B cell (primary cell): ENCODE measurements at regions not wholly inside any gene's neighbourhood (a gene's known extent, or its start where the extent isn't known, plus 50 kb on each side); places are given as distances from the start of the nearest gene placed in this dataset.

Source experiments
- ATAC-seq: fragments of 200-7000 bp; cut with Tn5 transposase; one replicate; pipeline ENCODE4 v1.10.0; 2021; ENCODE audit warnings: low read depth, mild to moderate bottlenecking, moderate number of reproducible peaks, moderate library complexity
- CTCF ChIA-PET: fragments of 350-600 bp; sonication (Branson Sonifier 250); formaldehyde crosslinking; loops from one replicate; lab custom pipeline; 2021; ENCODE audit warnings: antibody characterized with exemption, inconsistent platforms; lab: Charles Lee
- POLR2A ChIA-PET: fragments of 350-600 bp; sonication (Branson Sonifier 250); formaldehyde crosslinking; loops from one replicate; lab custom pipeline; 2021; ENCODE audit warnings: antibody characterized with exemption; lab: Charles Lee
- DNase-seq: peaks from one replicate; pipeline ENCODE4 v3.0.0; 2013
- H2AFZ ChIP-seq: 2 replicates; pipeline ENCODE4 v1.6.1; 2012; ENCODE audit warnings: mild to moderate bottlenecking, low read depth, low read length; ENCODE audit not compliant: insufficient read depth, poor library complexity, severe bottlenecking
- H3K27ac ChIP-seq, 2 donors: 1 replicate in 1 of 2; 2 replicates in 1 of 2; pipeline ENCODE4 v1.5.1; 2012 to 2013; ENCODE audit warnings: low read length in 2 of 2, mild to moderate bottlenecking in 2 of 2, moderate library complexity in 1 of 2
- H3K27me3 ChIP-seq, 4 experiments: fragments of 200-600 bp in 1 of 4; sonication (generic) in 1 of 4; replicated peaks in 1 of 4; 1 replicate in 2 of 4; 2 replicates in 2 of 4; pipeline versions ENCODE4 v1.6.1 to v1.7.0; 2013 to 2016; ENCODE audit warnings: low read length in 3 of 4, mild to moderate bottlenecking in 2 of 4, mixed read lengths in 1 of 4, moderate library complexity in 1 of 4; ENCODE audit not compliant: insufficient read depth in 4 of 4, control insufficient read depth in 3 of 4; ENCODE audit errors: control extremely low read depth in 1 of 4
- H3K36me3 ChIP-seq, 2 experiments: replicated peaks in 1 of 2; 1 replicate in 1 of 2; 2 replicates in 1 of 2; pipeline versions ENCODE4 v1.6.1 to v1.7.1; 2013; ENCODE audit warnings: low read length in 1 of 2; ENCODE audit not compliant: insufficient read depth in 2 of 2, control insufficient read depth in 1 of 2; ENCODE audit errors: control extremely low read depth in 1 of 2, extremely low read depth in 1 of 2
- H3K4me1 ChIP-seq, 2 donors: fragments of 200-600 bp in 1 of 2; sonication (generic) in 1 of 2; 1 replicate in 1 of 2; 2 replicates in 1 of 2; pipeline versions ENCODE4 v1.5.1 to v1.6.1; 2013 to 2017; ENCODE audit warnings: low read length in 2 of 2; ENCODE audit not compliant: control insufficient read depth in 2 of 2, insufficient read depth in 2 of 2
- H3K4me2 ChIP-seq: replicated peaks from 2 replicates; pipeline ENCODE3; 2012; ENCODE audit warnings: mild to moderate bottlenecking, low read depth, low read length; ENCODE audit not compliant: poor library complexity, severe bottlenecking
- H3K4me3 ChIP-seq, 5 experiments: fragments of 200-600 bp in 1 of 5; sonication (generic) in 1 of 5; 1 replicate in 3 of 5; 2 replicates in 2 of 5; pipeline versions ENCODE4 v1.5.1 to v1.7.0; 2011 to 2016; ENCODE audit warnings: low read length in 4 of 5, mild to moderate bottlenecking in 4 of 5, low read depth in 2 of 5, control low read depth in 1 of 5, moderate library complexity in 1 of 5; ENCODE audit not compliant: insufficient read depth in 1 of 5; ENCODE audit errors: control extremely low read depth in 1 of 5, extremely low read depth in 1 of 5
- H3K79me2 ChIP-seq: fragments of 200-600 bp; sonication (generic); one replicate; pipeline ENCODE4 v1.6.0; 2016; ENCODE audit warnings: low read length; ENCODE audit not compliant: control insufficient read depth, insufficient read depth
- H3K9ac ChIP-seq: fragments of 200-600 bp; sonication (generic); 2 replicates; pipeline ENCODE4 v1.6.1; 2017; ENCODE audit warnings: mild to moderate bottlenecking, low read length, moderate library complexity
- H3K9me3 ChIP-seq, 3 donors: one replicate each; pipeline versions ENCODE4 v1.6.1 to v1.7.1; 2013; ENCODE audit warnings: low read length in 2 of 3; ENCODE audit not compliant: control insufficient read depth in 2 of 3, insufficient read depth in 1 of 3; ENCODE audit errors: control extremely low read depth in 1 of 3
- H4K20me1 ChIP-seq: 2 replicates; pipeline ENCODE4 v1.6.0; 2012; ENCODE audit warnings: mild to moderate bottlenecking, low read length; ENCODE audit not compliant: insufficient read depth, control insufficient read depth, poor library complexity, severe bottlenecking
- H3K27ac Mint-ChIP-seq: one replicate; pipeline ENCODE4 v1.8.0; 2021; ENCODE audit warnings: mixed read lengths
- H3K27me3 Mint-ChIP-seq: one replicate; pipeline ENCODE4 v1.8.0; 2021; ENCODE audit warnings: mixed read lengths
- H3K4me1 Mint-ChIP-seq: one replicate; pipeline ENCODE4 v1.8.0; 2021; ENCODE audit warnings: mixed read lengths
- H3K4me3 Mint-ChIP-seq: one replicate; pipeline ENCODE4 v1.8.0; 2021; ENCODE audit warnings: mixed read lengths
- H3K9me3 Mint-ChIP-seq: one replicate; pipeline ENCODE4 v1.8.0; 2022; ENCODE audit warnings: mixed read lengths; ENCODE audit not compliant: insufficient read depth
- CTCF ChIP-seq: fragments of 200-600 bp; IDR thresholded peaks from one replicate; pipeline ENCODE4 v1.8.0; 2022; ENCODE audit warnings: antibody characterized with exemption, mild to moderate bottlenecking
- EZH2 ChIP-seq: IDR thresholded peaks from 2 replicates; pipeline ENCODE4 v1.6.1; 2012; ENCODE audit warnings: borderline replicate concordance, low read depth, mild to moderate bottlenecking, moderate library complexity, low read length; ENCODE audit not compliant: insufficient read depth, poor library complexity, severe bottlenecking
- WGBS: methylation state at CpG from one replicate; pipeline ENCODE4 v1.1.5; 2013; ENCODE audit warnings: missing lambda C conversion rate; ENCODE audit not compliant: insufficient coverage; 5-methylcytosine and 5-hydroxymethylcytosine counted together
- intact Hi-C: fragments of 100-400 bp; cut with micrococcal nuclease; formaldehyde crosslinking; loops from one replicate; pipeline ENCODE4 v1.10.0; 2022

GRCh38 chr10:56085406-56086122 lies 275.5 kb downstream of the ZWINT start:
- H3K4me3 Mint-ChIP-seq: no peak overlapping the region
- no peak overlapping the region for H3K4me3 ChIP-seq
- no peaks in the 10 kb centered on the region for H3K27me3 ChIP-seq
- no peaks in the 10 kb centered on the region for H3K36me3 ChIP-seq
- no peak overlapping the region for H3K27ac ChIP-seq
- WGBS: no CpG with 5 or more reads among the region's 1 CpG
- POLR2A ChIA-PET: no interaction called here
- H3K27ac Mint-ChIP-seq: no peak overlapping the region
- DNase-seq (no peak), ATAC-seq (no peak)
- no peak overlapping the region for H3K4me2 ChIP-seq
- no peaks in the 10 kb centered on the region for H4K20me1 ChIP-seq
- H3K79me2 ChIP-seq: no peaks in the 10 kb centered on the region
- CTCF ChIA-PET: no interaction called here
- peaks cover under 1 to 4% (median 1%) of the 10 kb centered on the region in 3 donors for H3K9me3 ChIP-seq
- peaks cover 10% of the 10 kb centered on the region for H3K9me3 Mint-ChIP-seq
- TF ChIP-seq CTCF (no peak), EZH2 (no peak)
- H3K27me3 Mint-ChIP-seq: no peaks in the 10 kb centered on the region
- H3K4me1 ChIP-seq: no peaks in the 10 kb centered on the region
- H3K9ac ChIP-seq: no peak overlapping the region
- intact Hi-C loops: no loop called here
- no peaks in the 10 kb centered on the region for H3K4me1 Mint-ChIP-seq
- no peak overlapping the region for H2AFZ ChIP-seq

- no peak overlapping the region for H2AFZ ChIP-seq
- H3K4me3 Mint-ChIP-seq: no peak overlapping the region
- H3K27me3 Mint-ChIP-seq: no peaks in the 10 kb centered on the region
- H3K79me2 ChIP-seq: no peaks in the 10 kb centered on the region
- no peaks in the 10 kb centered on the region for H4K20me1 ChIP-seq
- POLR2A ChIA-PET: no interaction called here
- no peak overlapping the region for H3K27ac Mint-ChIP-seq
- H3K9me3 Mint-ChIP-seq: peaks cover 8% of the 10 kb centered on the region
- peaks cover 0 to 7% (median 1%) of the 10 kb centered on the region in 3 donors for H3K9me3 ChIP-seq
- no peak for TF ChIP-seq CTCF
- no peak for TF ChIP-seq EZH2
- H3K9ac ChIP-seq: no peak overlapping the region
- CTCF ChIA-PET: no interaction called here
- ATAC-seq: no peak
- no peaks in the 10 kb centered on the region for H3K27me3 ChIP-seq
- intact Hi-C loops: no loop called here
- H3K4me3 ChIP-seq: no peak overlapping the region
- no peaks in the 10 kb centered on the region for H3K36me3 ChIP-seq
- WGBS: no CpG with 5 or more reads among the region's 3 CpGs
- DNase-seq: no peak
- no peak overlapping the region for H3K27ac ChIP-seq
- H3K4me1 ChIP-seq: no peaks in the 10 kb centered on the region
- no peak overlapping the region for H3K4me2 ChIP-seq
- H3K4me1 Mint-ChIP-seq: no peaks in the 10 kb centered on the region
These were observed 278.9 kb downstream of the ZWINT start for GRCh38 chr10:56082169-56082568.
